Hindlimb muscle (tissue), 1 donor: ENCODE measurements at regions not wholly inside any gene's neighbourhood (a gene's known extent, or its start where the extent isn't known, plus 50 kb on each side); places are given as distances from the start of the nearest gene placed in this dataset.
"Not testable (repeated sequence)": the region's sequence is repeated elsewhere in the genome, so short reads cannot be mapped to it uniquely, and the experiment has no call there.

Experiments
- DNase-seq: peaks from one replicate; pipeline ENCODE4 v3.0.0-alpha.2; 2013

DNA sequence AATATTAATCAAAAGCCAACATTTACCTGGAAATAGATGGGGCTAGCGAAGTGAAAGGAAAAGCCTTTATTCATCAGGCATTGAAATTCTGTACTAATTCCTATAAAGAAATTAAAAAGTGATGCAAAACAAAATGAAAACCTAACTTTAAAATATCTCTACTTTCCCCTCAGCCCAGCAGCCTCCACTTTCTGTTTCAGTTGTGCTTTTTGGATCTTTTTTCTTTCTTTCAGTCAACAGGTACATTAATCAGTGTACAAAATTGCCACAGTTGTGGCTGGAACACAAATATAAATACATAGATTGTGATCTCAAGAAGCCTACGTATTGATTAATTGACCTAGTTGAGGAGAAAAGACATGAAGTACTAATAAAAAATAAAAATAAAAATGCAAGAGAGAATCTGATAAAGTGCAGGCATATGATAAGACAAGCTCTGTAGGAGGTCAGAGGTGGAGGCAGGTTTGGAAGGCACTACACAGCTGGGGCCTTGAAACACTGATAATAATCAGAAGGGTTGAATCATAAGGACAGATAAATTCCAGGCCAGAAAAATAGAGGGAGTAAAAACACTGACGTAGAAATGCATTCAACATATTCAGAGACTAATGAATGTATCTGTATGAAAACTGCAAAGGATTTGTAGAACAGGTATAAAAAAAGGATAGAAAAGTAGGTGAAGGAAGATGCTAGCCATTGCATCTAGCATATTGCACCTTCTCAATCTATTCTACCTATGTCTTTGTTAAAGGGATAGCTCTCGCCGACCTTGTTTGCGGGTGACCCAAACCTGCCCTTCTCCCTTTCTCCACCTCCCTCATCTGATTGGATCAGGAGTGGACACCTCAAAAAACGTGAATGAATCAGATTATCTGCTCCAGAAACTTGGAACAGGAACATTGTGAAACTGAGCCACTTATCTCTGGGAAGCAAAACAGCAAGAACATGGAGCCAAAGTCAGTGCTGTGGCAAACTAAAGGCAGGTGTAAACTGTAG is 607.8 kb upstream of the ADGRL2 start:
- DNase-seq: no peak

DNA sequence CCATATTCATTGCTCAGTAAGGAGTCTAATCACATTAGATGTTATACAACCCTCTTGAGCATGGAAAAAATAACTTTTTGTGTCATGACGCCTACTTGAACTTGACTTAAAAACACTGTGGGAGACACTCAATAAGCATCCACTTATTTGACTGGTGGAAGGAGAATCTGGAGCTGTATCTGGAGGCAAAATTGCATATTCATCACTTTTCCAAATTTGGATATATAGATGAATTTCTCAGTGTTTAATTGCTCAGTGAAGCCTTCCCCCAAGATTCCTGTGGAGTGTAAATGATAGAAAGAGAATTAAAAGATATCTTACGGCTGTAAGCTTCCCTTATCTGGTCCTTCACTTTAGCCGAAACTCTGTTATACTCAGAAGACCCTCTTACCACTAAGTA is 610.7 kb upstream of the ADGRL2 start:
- DNase-seq: no peak

DNA sequence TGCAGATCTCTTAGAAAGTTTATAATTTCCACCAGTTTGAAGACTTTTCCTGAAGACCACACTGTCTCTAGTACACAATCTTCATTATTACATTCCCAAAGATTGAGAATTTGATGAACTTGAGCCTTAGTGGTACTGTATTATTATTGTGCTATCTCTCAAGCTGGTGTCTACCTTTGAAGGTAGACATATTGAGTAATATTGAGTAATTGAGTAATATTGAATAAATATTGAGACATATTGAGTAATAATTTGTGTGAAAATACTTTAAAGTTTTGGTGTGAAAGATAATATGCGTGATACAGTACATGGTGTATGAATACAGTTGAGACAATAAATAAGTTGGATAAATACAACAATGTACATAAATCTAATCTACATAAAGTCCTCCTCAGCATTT is 613.1 kb upstream of the ADGRL2 start:
- DNase-seq: no peak

DNA sequence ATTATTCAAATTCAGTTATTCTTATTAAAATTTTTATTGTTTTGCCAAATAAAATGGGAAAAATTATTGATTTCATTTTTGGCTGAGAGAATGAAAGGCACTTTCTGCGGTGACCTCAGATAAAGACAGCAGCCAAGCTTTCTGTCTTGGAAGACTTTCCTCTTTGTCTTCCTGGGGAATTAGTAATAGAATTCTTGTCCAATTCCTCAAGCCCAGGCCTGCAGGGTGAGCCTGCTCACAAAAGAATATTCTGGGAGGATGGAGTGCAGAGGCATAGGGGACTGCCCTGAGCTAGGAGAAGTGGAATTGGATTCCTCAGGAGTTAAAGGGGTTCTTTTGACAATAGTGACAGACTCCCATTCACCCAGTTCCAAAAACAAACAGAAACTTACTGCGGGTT is 614.5 kb upstream of the ADGRL2 start:
- no peak for DNase-seq

DNA sequence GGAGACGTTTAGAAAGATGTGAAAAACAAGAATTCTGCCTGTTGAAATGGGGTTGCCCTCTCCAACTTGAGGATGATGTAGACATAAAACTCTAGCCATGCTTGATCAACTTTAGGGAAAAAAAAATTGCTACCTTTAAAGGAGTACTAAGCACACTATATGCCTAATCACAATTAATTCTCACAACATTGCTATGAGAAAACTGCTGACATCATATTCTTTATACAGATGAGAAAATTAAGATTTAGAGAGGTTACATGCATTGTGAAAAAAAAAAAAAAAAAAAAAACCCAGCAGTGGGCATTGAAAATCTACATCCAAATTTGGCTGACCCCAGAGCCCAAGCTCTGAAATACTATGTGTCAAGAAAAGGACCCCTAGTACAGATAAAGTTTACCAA is 617.2 kb upstream of the ADGRL2 start:
- DNase-seq: no peak

DNA sequence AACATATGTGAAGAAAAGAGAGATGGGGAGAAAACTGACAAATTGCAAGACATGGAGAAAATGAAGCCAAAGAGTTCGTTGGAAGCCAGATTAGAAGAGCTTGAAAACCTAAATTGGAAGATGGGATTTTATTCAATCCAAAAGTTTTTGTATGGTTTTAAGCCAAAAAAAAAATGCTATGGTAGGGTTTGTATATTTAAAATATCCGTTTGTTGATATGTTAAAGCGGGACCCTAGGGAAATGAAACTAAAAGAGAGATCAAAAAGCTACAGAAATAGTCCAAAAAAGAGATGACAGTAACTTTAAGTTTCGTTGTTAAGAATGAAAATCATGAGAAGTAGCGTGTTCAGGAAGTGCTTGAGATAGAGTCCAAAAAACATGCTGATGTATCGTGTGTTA is 617.7 kb upstream of the ADGRL2 start:
- DNase-seq: peak; percentile 34

DNA sequence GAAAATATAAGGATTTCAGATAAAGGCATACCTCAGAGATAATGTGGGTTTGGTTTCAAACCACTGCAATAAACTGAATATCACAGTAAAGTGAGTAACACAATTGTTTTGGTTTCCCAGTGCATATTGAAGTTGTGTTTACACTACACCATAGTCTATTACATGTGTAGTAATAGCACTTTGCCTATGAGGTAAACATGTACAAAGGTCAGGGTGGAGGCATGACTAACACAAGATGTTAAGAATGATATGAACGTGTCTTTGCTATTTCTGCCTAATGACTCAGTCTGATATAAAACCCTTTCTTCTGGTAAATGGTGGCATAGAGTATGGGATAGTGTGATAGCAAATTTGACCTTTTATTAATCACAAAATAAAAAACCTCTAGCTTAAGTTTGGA is 621.5 kb upstream of the ADGRL2 start:
- no peak for DNase-seq

DNA sequence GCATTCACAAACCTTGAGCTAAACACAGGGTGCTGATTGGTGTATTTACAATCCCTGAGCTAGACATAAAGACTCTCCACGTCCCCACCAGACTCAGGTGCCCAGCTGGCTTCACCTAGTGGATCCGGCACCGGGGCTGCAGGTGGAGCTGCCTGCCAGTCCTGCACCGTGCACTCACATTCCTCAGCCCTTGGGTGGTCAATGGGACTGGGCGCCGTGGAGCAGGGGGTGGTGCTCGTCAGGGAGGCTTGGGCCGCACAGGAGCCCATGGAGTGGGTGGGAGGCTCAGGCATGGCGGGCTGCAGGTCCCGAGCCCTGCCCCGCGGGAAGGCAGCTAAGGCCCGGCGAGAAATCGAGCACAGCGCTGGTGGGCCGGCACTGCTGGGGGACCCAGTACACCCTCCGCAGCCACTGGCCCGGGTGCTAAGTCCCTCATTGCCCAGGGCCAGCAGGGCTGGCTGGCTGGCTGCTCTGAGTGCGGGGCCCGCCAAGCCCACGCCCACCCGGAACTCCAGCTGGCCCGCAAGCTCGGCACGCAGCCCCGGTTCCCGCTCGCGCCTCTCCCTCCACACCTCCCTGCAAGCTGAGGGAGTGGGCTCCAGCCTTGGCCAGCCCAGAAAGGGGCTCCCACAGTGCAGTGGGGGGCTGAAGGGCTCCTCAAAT is 622.2 kb upstream of the ADGRL2 start:
- not testable (repeated sequence) for DNase-seq

DNA sequence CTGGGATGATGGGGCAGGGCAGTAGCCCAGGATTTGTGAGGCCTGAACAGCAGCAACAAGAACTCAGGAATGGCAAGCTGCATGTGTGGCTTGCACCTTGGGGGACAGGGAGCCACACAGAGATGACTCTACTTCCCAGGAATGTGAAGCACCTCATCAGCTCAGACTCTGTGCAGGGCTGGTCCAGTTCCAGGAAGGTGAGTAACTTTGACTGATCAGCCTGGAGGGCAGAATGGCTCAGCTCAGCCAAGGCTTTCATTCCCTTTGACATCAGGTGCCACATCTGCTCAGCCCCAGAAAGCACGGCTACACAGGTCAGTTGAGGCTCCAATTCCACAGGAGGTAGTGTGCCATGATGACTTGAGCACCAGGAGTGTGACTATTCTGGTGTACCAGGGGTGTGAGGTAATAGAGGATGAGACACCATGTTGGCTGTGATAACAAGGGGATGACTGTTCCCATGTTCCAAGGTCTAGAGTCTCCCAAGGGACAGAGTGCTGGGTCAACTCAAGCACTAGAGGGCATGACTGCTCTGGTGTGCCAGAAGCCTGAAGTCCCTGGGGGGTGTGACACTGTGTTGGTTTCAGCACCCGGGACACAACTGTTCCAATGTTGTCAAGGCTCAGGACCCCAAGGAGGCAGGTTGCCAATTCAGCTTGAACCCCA is 625.8 kb upstream of the ADGRL2 start:
- no peak for DNase-seq

DNA sequence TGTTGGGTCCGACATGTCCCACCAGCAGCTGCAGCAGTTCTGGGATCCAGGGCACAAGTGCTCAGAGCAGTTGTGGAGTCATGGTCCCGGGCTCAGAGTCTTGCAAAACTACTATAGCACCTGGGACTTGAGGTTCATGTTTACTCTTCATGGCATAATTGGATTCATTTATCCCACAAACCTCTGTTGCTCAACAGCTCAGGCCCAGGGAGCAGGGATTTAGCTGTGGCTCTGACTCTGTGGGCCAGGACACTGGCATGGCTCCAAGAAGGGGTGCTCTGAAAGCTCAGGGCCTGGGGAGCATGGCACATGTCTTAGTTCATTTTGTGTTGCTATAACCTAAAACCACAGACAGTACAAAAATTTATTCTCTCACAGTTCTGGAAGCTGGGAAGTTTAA is 626.7 kb upstream of the ADGRL2 start:
- DNase-seq: no peak

DNA sequence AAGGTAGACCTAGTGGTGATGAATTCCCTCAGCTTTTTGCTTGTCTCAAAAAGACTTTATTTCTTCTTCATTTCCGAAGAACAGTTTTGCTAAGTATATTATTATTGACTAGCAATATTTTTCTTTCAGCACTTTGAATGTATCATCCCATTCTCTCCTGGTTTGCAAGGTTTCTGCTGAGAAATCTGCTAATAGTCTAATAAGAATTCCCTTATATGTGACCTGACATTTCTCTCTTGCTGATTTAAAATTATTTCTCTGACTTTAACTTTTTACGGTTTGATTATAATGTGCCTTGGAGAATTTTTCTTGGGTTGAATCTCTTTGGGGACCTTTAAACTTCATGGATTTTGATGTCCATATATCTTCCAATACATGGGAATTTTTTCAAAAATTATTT is 628.3 kb upstream of the ADGRL2 start:
- DNase-seq: no peak

DNA sequence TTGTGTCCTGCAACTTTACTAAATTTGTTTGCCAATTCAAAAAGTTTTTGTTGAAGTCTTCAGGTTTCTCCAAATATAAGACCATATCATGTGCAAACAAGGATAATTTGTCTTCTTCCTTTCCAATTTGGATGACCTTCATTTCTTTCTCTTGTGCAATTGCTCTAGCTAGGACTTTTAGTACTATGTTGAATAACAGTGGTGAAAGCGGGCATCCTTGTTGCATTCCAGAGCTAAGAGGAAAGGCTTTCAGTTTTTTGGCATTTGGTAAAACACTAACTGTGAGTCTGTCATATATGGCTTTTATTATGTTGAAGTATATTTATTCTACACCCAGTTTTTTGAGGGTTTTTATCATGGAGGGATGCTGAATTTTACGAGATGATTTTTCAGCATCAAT is 630.0 kb upstream of the ADGRL2 start:
- no peak for DNase-seq

DNA sequence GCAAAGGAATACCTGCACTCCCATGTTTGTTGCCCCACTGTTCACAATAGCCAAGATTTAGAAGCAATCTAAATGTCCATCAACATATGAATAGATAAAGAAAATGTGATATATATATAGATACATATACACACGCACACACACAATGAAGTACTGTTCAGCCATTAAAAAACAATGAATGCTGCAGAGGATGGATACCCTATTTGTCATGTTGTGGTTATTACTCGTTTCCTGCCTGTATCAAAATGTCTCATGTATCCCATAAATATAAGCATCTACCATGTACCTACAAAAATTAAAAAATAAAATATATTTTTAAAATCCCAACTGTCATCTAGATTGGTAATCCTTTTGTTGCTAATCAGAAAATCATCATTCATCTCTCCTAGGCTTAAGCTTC is 634.8 kb upstream of the ADGRL2 start:
- no peak for DNase-seq

DNA sequence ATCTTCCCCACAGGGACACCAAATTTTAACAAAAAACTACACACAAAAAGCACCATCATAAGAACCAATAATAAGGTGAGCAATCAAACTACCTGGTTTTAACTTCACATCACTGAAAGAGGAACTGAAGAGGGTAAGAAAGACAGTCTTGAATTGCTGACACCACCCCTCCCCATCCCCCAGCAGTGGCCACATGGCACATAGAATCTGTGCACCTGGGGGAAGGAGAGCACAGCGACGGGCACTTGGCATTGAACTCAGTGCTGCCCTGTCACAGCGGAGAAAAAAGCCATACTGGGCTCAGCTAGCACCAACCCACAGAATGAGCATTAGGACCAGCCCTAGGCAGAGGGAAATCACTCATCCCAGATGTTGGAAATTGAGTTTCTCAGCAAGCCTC is 640.0 kb upstream of the ADGRL2 start:
- no peak for DNase-seq

DNA sequence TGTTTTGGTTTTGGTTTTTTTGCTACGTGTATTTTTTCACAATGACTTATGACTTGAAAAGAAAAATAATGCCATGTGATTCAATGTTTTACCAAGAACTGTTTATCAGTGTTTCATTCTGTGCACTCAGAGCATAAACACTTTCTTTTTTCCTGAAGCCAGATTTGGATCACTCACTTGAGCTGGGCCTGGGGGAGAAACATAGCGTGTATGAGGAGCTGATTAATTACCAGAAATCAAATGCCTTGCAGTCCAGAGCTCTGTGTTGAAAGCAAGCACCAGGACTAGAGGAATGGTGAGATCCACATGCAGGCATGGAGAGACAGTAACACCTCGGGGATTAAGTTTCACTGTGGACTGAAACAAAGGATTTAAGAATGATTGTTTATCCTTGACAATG is 642.1 kb upstream of the ADGRL2 start:
- no peak for DNase-seq

DNA sequence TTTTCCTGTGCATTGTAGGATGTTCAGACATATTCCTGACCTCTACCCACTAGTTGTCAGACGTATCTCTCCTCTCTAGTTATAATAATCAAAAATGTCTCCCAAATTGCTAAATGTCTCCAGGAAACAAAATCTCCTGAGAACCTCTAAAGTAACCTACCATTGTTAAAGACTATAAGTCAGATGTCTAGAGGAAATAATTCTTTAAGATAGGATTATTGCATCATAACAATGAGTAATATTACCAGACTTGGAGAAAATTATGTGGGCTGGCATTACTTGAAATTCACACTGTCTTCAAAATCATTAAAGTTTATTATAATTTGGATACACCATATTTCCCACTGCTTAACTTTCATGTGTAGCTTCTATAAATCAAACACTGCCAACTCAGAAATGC is 643.0 kb upstream of the ADGRL2 start:
- DNase-seq: no peak

DNA sequence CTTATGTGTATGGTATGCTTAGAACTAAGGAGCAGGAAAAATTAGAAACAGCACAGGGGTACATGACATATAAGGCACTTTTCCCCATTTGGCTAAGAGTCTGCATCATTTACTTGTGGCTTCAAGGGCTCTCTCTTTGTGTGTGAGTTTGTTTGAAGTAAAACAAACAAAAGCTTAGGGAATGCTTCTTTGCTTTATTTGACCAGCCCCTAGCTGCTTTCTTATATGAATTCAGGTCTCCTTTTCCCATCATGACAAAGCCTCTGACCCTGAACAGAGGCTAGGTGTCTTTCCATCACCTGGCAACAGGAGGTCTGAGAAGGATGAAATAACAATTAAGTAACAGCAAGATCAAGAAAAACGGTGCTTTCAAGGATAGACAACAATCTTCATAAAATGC is 643.8 kb upstream of the ADGRL2 start:
- DNase-seq: no peak

DNA sequence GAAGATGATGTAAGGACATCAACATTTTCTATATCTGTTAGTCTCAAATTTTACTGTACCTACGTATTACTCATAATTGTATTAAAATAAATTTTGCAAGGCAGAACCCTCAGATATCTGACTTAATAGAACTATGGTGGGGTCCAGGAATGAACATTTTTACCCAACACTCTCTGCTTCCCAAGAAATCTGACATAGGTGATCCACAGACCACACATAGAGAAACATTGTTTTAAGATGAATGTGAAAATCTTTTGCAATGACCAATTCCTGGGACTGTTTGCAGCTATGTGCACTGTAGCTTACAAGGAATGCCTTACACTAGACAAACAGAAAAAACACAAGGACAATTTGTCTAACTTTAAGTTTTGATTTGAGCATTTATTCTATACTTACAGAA is 645.6 kb upstream of the ADGRL2 start:
- DNase-seq: no peak

DNA sequence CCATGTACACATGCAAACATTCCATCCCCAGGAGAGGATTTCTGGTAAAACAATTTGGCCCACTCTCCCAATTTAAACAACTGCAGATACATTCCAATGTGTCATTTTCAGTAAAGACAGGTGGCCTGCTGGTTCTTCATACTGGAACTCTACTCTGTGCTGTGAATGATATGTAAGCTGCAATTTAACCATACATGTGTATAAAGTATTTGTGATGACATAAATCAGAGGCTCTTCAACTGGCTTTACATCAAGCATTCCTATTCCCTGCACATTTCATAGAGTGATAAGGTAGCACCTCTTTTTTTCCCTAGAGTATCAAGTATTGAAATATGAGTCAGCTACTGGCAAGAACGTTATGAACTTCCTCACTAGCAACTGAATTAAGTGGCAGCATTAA is 649.5 kb upstream of the ADGRL2 start:
- DNase-seq: no peak

DNA sequence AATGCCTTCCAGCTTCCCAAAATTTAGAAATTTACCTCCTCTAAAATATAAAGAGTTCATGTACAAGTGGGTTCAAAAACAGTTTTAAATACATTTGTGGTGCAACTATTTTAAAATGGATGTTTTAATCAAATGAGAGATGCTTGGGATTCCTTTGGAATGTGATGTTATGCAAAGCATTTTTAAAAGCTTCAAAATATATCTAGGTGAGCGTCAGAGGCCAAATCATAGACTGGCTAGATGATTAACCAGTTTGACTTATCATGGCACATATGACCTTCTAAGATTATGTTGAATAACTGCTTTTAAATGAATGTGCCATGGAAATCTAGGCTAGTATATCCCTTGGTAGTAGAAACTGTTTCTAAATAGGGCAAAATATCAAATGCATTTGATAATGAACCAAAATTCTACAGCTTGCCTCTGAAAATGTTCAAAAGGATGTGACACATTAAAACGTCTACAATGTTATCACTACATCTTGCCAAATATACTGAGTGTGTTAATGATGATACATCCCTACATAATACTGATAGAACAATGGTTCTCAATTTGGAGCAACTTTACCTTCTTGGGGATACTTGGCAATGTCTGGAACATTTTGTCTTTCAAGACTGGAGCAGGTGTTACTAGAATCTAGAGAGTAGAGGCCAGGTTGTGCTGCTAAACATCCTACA is 650.9 kb upstream of the ADGRL2 start:
- no peak for DNase-seq

DNA sequence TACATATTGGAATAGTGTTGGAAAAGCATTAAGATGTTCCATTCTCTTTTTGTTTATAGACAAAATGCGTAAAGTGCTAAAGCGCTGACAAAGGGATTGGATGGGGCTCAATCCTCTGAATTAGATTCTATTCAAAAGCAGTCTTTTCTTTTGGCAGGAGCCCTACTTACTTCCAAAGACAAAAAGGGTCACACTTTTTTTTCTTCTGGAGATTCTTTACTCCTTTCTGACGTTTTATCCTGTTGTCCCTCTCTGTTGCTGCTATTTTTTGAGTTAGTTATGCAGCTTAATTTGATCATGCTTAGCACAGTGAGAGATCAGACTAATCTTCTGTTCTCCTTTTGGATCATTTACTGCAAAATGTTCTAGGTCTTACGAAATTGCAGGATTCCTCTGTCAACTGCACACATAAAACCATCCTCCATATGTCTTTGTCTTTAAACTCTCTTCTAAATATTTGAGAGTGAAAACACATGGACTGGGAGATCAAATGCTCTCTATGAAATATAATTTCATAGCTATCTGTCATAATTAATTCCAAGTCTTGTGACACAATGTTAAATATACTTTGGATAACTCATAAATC is 656.4 kb upstream of the ADGRL2 start:
- DNase-seq: no peak

DNA sequence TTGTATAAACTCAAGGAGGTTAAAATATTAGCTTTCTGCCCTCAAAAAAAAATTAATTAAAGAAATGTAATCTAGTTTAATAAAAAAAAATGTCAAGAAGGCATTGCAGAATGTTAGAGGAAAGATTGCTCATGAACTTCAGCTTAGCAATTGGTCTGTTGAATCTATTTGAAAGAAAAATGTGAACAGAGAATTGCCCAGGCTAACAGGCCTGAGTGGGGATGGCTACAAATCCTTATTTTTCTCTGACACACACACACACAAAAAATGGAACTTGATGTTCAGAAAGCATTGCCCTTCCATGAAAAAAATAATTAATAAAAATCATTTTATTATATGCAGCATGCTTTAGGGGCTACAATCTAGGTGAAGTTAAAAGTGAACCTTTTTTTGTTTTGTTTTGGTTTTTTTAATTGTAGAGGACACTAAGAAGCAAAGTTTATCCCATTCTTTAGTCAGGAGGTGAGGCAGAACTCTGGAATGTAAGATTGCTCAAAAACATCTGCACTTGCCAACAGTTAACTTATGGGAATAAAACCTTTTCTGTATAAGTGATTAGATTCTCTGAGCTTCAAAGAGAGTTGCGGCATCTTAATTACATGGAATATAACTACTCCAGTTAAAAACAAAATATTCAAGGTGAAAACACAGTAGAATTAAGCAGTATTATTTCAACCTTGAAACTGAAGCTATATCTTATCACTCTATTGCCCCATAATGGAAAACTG is 658.5 kb upstream of the ADGRL2 start:
- no peak for DNase-seq
